ENCODE measurements at regions not wholly inside any gene's neighbourhood (a gene's known extent, or its start where the extent isn't known, plus 50 kb on each side); places are given as distances from the start of the nearest gene placed in this dataset.

DNA sequence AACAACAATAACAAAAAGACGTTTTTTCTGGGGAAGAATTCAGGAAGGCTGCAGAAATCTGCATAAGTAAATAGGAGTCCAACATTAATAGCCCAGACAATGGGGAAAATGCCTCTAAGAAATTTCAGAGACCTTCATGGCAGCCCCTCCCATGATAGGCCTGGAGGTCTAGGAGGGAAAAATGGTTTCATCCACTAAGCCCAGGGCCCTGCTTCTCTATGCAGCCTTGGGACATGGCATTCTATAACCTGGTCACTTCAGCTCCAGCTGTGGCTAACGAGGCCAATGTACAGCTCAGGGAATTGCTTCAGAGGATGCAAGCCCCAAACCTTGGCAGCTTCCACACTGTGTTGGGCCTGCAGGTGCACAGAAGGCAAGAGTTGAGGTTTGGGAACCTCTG, 125.6 kb upstream of the GMNC start:
- H3K9me3 ChIP-seq (ENCODE audit: control insufficient read depth, insufficient read depth, low read length), result no peaks in the 10 kb centered on the region
- no peak for DNase-seq (ENCODE audit: low read depth, low spot score)
- no peaks in the 10 kb centered on the region for H3K27me3 ChIP-seq (ENCODE audit: control insufficient read depth, insufficient read depth, low read length)
- TF ChIP-seq, protein P1, sequence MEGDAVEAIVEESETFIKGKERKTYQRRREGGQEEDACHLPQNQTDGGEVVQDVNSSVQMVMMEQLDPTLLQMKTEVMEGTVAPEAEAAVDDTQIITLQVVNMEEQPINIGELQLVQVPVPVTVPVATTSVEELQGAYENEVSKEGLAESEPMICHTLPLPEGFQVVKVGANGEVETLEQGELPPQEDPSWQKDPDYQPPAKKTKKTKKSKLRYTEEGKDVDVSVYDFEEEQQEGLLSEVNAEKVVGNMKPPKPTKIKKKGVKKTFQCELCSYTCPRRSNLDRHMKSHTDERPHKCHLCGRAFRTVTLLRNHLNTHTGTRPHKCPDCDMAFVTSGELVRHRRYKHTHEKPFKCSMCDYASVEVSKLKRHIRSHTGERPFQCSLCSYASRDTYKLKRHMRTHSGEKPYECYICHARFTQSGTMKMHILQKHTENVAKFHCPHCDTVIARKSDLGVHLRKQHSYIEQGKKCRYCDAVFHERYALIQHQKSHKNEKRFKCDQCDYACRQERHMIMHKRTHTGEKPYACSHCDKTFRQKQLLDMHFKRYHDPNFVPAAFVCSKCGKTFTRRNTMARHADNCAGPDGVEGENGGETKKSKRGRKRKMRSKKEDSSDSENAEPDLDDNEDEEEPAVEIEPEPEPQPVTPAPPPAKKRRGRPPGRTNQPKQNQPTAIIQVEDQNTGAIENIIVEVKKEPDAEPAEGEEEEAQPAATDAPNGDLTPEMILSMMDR (IDR thresholded peaks at IDR 0.05; ENCODE audit: low read depth, low read length), result no peak
- ChIA-PET CTCF (no interaction called here), POLR2A (no interaction called here)
- H3K27ac ChIP-seq (ENCODE audit: low read depth, low read length), result no peak overlapping the region
- no peak overlapping the region for H3K4me3 ChIP-seq (ENCODE audit: low read depth, low read length)

DNA sequence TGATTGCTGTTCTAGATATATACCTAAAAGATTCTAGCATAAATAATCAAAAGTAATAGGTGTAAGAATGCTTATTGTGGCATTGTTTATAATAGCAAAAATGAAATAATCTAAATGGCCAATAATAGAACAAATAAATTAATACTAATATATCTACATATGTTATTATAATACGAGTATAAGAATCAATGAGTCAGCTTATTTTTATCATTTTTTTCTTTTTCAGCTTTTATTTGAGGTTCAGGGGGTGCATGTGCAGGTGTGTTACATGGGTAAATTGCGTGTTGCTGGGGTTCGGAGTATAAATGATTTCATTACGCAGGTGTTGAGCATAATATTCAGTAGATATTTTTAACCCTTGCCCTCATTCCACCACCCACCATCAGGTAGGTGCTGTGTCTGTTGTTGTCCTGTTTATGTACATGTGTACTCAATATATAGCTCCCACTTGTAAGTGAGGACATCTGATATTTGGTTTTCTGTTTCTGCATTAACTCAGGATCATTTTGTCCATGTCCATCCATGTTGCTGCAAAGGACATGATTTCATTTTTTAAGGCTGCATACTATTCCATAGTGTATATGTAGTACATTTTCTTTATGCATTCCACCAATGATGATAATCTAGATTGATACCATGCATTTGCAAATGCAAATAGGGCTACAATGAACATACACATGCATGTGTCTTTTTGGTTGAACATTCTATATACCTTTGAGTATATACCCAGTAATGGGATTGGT, 122.2 kb upstream of the GMNC start:
- no peak overlapping the region for H3K27ac ChIP-seq (ENCODE audit: low read depth, low read length)
- DNase-seq (ENCODE audit: low read depth, low spot score), result no peak
- TF ChIP-seq, protein P1 (IDR thresholded peaks at IDR 0.05; ENCODE audit: low read depth, low read length), result no peak
- H3K9me3 ChIP-seq (ENCODE audit: control insufficient read depth, insufficient read depth, low read length), result no peaks in the 10 kb centered on the region
- POLR2A ChIA-PET, result no interaction called here
- H3K4me3 ChIP-seq (ENCODE audit: low read depth, low read length), result no peak overlapping the region
- CTCF ChIA-PET, result no interaction called here
- no peaks in the 10 kb centered on the region for H3K27me3 ChIP-seq (ENCODE audit: control insufficient read depth, insufficient read depth, low read length)

DNA sequence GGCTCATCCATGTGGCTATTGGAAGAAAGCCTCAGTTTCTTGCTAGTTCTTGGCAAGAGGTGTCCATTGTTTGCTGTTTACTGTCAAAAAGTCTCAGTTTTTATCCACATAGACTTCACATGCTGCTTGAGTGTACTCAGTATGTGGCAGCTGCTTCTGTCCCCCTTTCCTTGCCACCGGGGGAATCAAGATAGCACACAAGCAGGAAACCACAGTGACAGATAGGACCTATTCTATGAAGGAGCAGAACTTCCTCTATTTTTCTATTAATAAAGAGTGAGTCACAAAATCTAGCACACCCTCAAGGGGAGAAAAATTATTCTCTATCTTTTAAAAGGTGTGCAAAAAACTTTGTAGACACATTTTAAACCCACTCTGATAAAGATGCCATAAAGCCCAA, 121.4 kb upstream of the GMNC start:
- TF ChIP-seq, protein P1 (IDR thresholded peaks at IDR 0.05; ENCODE audit: low read depth, low read length), result no peak
- Histone ChIP-seq H3K27me3 (ENCODE audit: control insufficient read depth, insufficient read depth, low read length) (no peaks in the 10 kb centered on the region), H3K4me3 (ENCODE audit: low read depth, low read length) (no peak overlapping the region), H3K27ac (ENCODE audit: low read depth, low read length) (no peak overlapping the region), H3K9me3 (ENCODE audit: control insufficient read depth, insufficient read depth, low read length) (no peaks in the 10 kb centered on the region)
- DNase-seq (ENCODE audit: low read depth, low spot score), result no peak
- ChIA-PET POLR2A (no interaction called here), CTCF (no interaction called here)

DNA sequence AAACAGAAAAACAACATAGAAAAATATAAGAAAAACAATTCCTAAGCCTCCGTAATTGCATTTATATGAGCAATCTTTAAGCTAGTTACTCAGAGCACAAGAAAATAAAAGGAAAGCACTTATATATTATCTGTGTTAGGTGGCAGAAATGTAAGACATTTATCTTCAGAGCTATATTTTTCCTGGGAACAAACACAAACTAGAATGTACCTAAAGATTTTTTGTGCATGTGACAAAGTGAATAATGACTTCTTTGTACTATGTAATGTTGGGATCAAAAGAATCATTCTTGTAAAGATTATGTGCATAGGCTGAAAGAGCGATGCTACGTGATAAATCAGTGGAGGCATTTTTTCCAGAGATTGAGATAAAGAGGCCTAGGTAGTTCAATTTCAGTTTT, 111.3 kb upstream of the GMNC start:
- ChIA-PET CTCF (no interaction called here), POLR2A (no interaction called here)
- TF ChIP-seq, protein P1 (IDR thresholded peaks at IDR 0.05; ENCODE audit: low read depth, low read length), result no peak
- Histone ChIP-seq H3K27ac (ENCODE audit: low read depth, low read length) (no peak overlapping the region), H3K4me3 (ENCODE audit: low read depth, low read length) (no peak overlapping the region), H3K9me3 (ENCODE audit: control insufficient read depth, insufficient read depth, low read length) (no peaks in the 10 kb centered on the region), H3K27me3 (ENCODE audit: control insufficient read depth, insufficient read depth, low read length) (no peaks in the 10 kb centered on the region)
- no peak for DNase-seq (ENCODE audit: low read depth, low spot score)

DNA sequence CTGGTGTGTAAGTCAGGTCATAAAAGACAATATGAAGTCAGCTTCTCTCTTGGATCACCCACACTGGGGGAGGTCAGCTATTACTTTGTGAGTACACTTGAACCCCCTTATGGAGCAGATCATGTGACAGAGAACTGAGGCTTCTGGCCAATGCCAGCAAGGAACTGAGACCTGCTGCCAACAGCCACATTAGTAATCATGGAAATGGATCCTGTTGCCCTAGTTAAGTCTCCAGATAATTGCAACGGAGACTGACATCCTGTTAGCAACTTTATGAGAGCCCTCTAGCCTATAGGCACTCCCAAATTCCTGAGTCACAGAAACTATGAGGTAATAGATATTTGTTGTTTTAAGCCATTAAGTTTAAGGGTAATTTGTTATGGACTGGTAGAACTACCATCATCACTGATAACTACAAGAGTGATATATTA, 110.4 kb upstream of the GMNC start:
- no peaks in the 10 kb centered on the region for H3K27me3 ChIP-seq (ENCODE audit: control insufficient read depth, insufficient read depth, low read length)
- TF ChIP-seq, protein P1 (IDR thresholded peaks at IDR 0.05; ENCODE audit: low read depth, low read length), result no peak
- no peaks in the 10 kb centered on the region for H3K9me3 ChIP-seq (ENCODE audit: control insufficient read depth, insufficient read depth, low read length)
- no peak for DNase-seq (ENCODE audit: low read depth, low spot score)
- H3K27ac ChIP-seq (ENCODE audit: low read depth, low read length), result no peak overlapping the region
- H3K4me3 ChIP-seq (ENCODE audit: low read depth, low read length), result no peak overlapping the region
- ChIA-PET CTCF (no interaction called here), POLR2A (no interaction called here)
